IMR-90 (cell line): ENCODE measurements at regions not wholly inside any gene's neighbourhood (a gene's known extent, or its start where the extent isn't known, plus 50 kb on each side); places are given as distances from the start of the nearest gene placed in this dataset.

Source experiments
- ATAC-seq: fragments of 200-7000 bp; cut with Tn5 transposase; 2 replicates; pipeline ENCODE4 v1.9.1; 2020; ENCODE audit warnings: low read depth, mild to moderate bottlenecking, moderate library complexity
- BruUV-seq: library from RNA; stranded (reverse); fragments of 400-500 nt; replicated peaks from 2 replicates; lab custom pipeline; 2021; lab: Mats Ljungman, UMichigan
- CTCF ChIA-PET: fragments of 300-600 bp; formaldehyde crosslinking; extraction: SDS; loops from one replicate; lab custom pipeline; 2021; ENCODE audit warnings: antibody characterized with exemption; lab: Yijun Ruan, JAX
- POLR2A ChIA-PET: fragments of 300-600 bp; sonication (Branson Sonifier 250); formaldehyde crosslinking; loops from one replicate; lab custom pipeline; 2022; ENCODE audit warnings: antibody characterized with exemption; ENCODE audit not compliant: unreplicated experiment; lab: Charles Lee
- DNase-seq: peaks from one replicate; pipeline ENCODE4 v3.0.0; 2013
- H2AFZ ChIP-seq: replicated peaks from 2 replicates; pipeline ENCODE3; 2013; ENCODE audit warnings: low read length, mild to moderate bottlenecking; ENCODE audit not compliant: poor library complexity
- H2AK5ac ChIP-seq: 2 replicates; pipeline ENCODE4 v1.6.1; 2013; ENCODE audit warnings: low read depth, low read length, inconsistent platforms
- H2AK9ac ChIP-seq: replicated peaks from 2 replicates; pipeline ENCODE3; 2013; ENCODE audit warnings: mild to moderate bottlenecking, low read depth, low read length, moderate library complexity; ENCODE audit not compliant: poor library complexity
- H2BK120ac ChIP-seq: 2 replicates; pipeline ENCODE4 v1.6.1; 2013; ENCODE audit warnings: low read depth, low read length, inconsistent platforms
- H2BK15ac ChIP-seq: 3 replicates; pipeline ENCODE4 v1.6.1; 2013; ENCODE audit warnings: low read depth, low read length, inconsistent platforms
- H2BK20ac ChIP-seq: 2 replicates; pipeline ENCODE4 v1.6.1; 2013; ENCODE audit warnings: low read depth, mild to moderate bottlenecking, inconsistent platforms, low read length, moderate library complexity
- H2BK5ac ChIP-seq: 2 replicates; pipeline ENCODE4 v1.6.1; 2013; ENCODE audit warnings: mild to moderate bottlenecking, low read depth, low read length, inconsistent platforms; ENCODE audit not compliant: poor library complexity, severe bottlenecking
- H3K14ac ChIP-seq: replicated peaks from 2 replicates; pipeline ENCODE4 v1.6.1; 2013; ENCODE audit warnings: low read depth, low read length, inconsistent platforms
- H3K18ac ChIP-seq: 2 replicates; pipeline ENCODE4 v1.6.1; 2013; ENCODE audit warnings: low read depth, low read length, control low read depth
- H3K23ac ChIP-seq: 2 replicates; pipeline ENCODE4 v1.6.1; 2013; ENCODE audit warnings: low read depth, low read length, inconsistent platforms
- H3K27ac ChIP-seq: 2 replicates; pipeline ENCODE4 v1.5.1; 2013; ENCODE audit warnings: mild to moderate bottlenecking, control low read depth, low read length; ENCODE audit not compliant: insufficient read depth
- H3K27me3 ChIP-seq: 2 replicates; pipeline ENCODE4 v1.6.1; 2013; ENCODE audit warnings: low read length; ENCODE audit not compliant: control insufficient read depth, insufficient read depth
- H3K36me3 ChIP-seq: 2 replicates; pipeline ENCODE4 v1.6.1; 2013; ENCODE audit warnings: low read length, mixed read lengths; ENCODE audit not compliant: control insufficient read depth, insufficient read depth
- H3K4ac ChIP-seq: 2 replicates; pipeline ENCODE4 v1.6.1; 2013; ENCODE audit warnings: low read depth, low read length, inconsistent platforms
- H3K4me1 ChIP-seq: 2 replicates; pipeline ENCODE4 v1.6.1; 2013; ENCODE audit warnings: low read length, mixed read lengths; ENCODE audit not compliant: control insufficient read depth, insufficient read depth
- H3K4me2 ChIP-seq: 2 replicates; pipeline ENCODE4 v1.6.1; 2013; ENCODE audit warnings: low read depth, mild to moderate bottlenecking, control low read depth, low read length, moderate library complexity
- H3K4me3 ChIP-seq: 2 replicates; pipeline ENCODE4 v1.5.1; 2013; ENCODE audit warnings: low read depth, mild to moderate bottlenecking, control low read depth, low read length, moderate library complexity; ENCODE audit not compliant: insufficient read depth
- H3K56ac ChIP-seq: 2 replicates; pipeline ENCODE4 v1.6.1; 2013; ENCODE audit warnings: low read length, inconsistent platforms; ENCODE audit not compliant: insufficient read depth; ENCODE audit errors: extremely low read depth
- H3K79me1 ChIP-seq, 2 experiments: 2 replicates each; pipeline ENCODE4 v1.6.1; 2013; ENCODE audit warnings: low read length in 2 of 2, inconsistent platforms in 1 of 2, low read depth in 1 of 2
- H3K9ac ChIP-seq: 2 replicates; pipeline ENCODE4 v1.6.1; 2013; ENCODE audit warnings: low read depth, low read length, control low read depth
- H3K9me1 ChIP-seq: 2 replicates; pipeline ENCODE4 v1.6.1; 2013; ENCODE audit warnings: low read length, inconsistent platforms; ENCODE audit not compliant: insufficient read depth
- H3K9me3 ChIP-seq: 2 replicates; pipeline ENCODE4 v1.6.1; 2013; ENCODE audit warnings: low read length; ENCODE audit not compliant: control insufficient read depth, insufficient read depth
- H4K20me1 ChIP-seq: 2 replicates; pipeline ENCODE4 v1.6.1; 2013; ENCODE audit warnings: low read length, inconsistent platforms; ENCODE audit not compliant: insufficient read depth
- H4K5ac ChIP-seq: 2 replicates; pipeline ENCODE4 v1.6.1; 2013; ENCODE audit warnings: mild to moderate bottlenecking, low read depth, low read length, control low read depth
- H4K8ac ChIP-seq, 2 experiments: 2 replicates each; pipeline ENCODE4 v1.6.1; 2013; ENCODE audit warnings: low read depth in 2 of 2, low read length in 2 of 2, control low read depth in 1 of 2, inconsistent platforms in 1 of 2
- H4K91ac ChIP-seq: 2 replicates; pipeline ENCODE4 v1.6.1; 2013; ENCODE audit warnings: low read depth, low read length, inconsistent platforms; ENCODE audit not compliant: insufficient read depth
- BHLHE40 ChIP-seq: fragments of 150-350 bp; IDR thresholded peaks from 2 replicates; pipeline ENCODE4 v1.6.1; 2016; ENCODE audit warnings: mild to moderate bottlenecking, low read depth, low read length
- CEBPB ChIP-seq: IDR thresholded peaks from 2 replicates; pipeline ENCODE4 v1.6.1; 2012; ENCODE audit warnings: low read depth, low read length, improper control_type of control experiment
- CHD1 ChIP-seq: IDR thresholded peaks from 2 replicates; pipeline ENCODE4 v1.6.1; 2012; ENCODE audit warnings: low read depth, low read length, improper control_type of control experiment
- CTCF ChIP-seq: conservative IDR thresholded peaks from 2 replicates; pipeline ENCODE4 v1.5.1; 2012; ENCODE audit warnings: mild to moderate bottlenecking, low read depth, low read length, improper control_type of control experiment
- ELK1 ChIP-seq: fragments of 150-350 bp; IDR thresholded peaks from 2 replicates; pipeline ENCODE4 v1.6.1; 2016; ENCODE audit warnings: low read depth, mild to moderate bottlenecking, low read length, moderate library complexity, borderline replicate concordance
- FOS ChIP-seq: fragments of 150-350 bp; IDR thresholded peaks from 2 replicates; pipeline ENCODE4 v1.6.1; 2016; ENCODE audit warnings: low read depth, low read length
- MAFK ChIP-seq: IDR thresholded peaks from 2 replicates; pipeline ENCODE4 v1.6.1; 2012; ENCODE audit warnings: low read depth, low read length, improper control_type of control experiment
- MAZ ChIP-seq: IDR thresholded peaks from 2 replicates; pipeline ENCODE4 v1.6.1; 2012; ENCODE audit warnings: low read depth, mild to moderate bottlenecking, low read length, improper control_type of control experiment, moderate library complexity, borderline replicate concordance
- MXI1 ChIP-seq: IDR thresholded peaks from 2 replicates; pipeline ENCODE4 v1.6.1; 2012; ENCODE audit warnings: low read depth, mild to moderate bottlenecking, low read length, moderate library complexity, borderline replicate concordance
- NFE2L2 ChIP-seq: fragments of 150-350 bp; IDR thresholded peaks from 2 replicates; pipeline ENCODE4 v1.6.1; 2016; ENCODE audit warnings: low read depth, mild to moderate bottlenecking, low read length
- POLR2A ChIP-seq: IDR thresholded peaks from 2 replicates; pipeline ENCODE4 v1.6.1; 2012; ENCODE audit warnings: mild to moderate bottlenecking, low read depth, low read length
- RAD21 ChIP-seq: IDR thresholded peaks from 2 replicates; pipeline ENCODE4 v1.6.1; 2012; ENCODE audit warnings: low read length, improper control_type of control experiment
- RCOR1 ChIP-seq: IDR thresholded peaks from 2 replicates; pipeline ENCODE4 v1.6.1; 2012; ENCODE audit warnings: mild to moderate bottlenecking, low read length, improper control_type of control experiment; ENCODE audit not compliant: insufficient replicate concordance
- RFX5 ChIP-seq: IDR thresholded peaks from 2 replicates; pipeline ENCODE4 v1.8.0; 2012; ENCODE audit warnings: low read depth, mild to moderate bottlenecking, low read length, moderate library complexity
- SMC3 ChIP-seq: fragments of 150-350 bp; IDR thresholded peaks from 2 replicates; pipeline ENCODE4 v1.6.1; 2016; ENCODE audit warnings: low read depth, mild to moderate bottlenecking, antibody characterized with exemption, low read length, moderate library complexity
- USF2 ChIP-seq: fragments of 150-350 bp; IDR thresholded peaks from 2 replicates; pipeline ENCODE4 v1.6.1; 2017; ENCODE audit warnings: mild to moderate bottlenecking, antibody characterized with exemption, low read length, low read depth
- dilution Hi-C: fragments of 300-500 bp; cut with HindIII; formaldehyde crosslinking; loops from one replicate; pipeline ENCODE4 v1.14.3; 2018; ENCODE audit warnings: low sequenced_read_pairs; ENCODE audit not compliant: unreplicated experiment
- in situ Hi-C: fragments of 300-500 bp; cut with MboI; formaldehyde crosslinking; loops from 3 replicates; pipeline ENCODE4 v1.14.3; 2019; ENCODE audit warnings: low sequenced_read_pairs, inconsistent platforms, mixed read lengths
- intact Hi-C: fragments of 100-400 bp; cut with micrococcal nuclease; formaldehyde crosslinking; loops from 2 replicates; pipeline ENCODE4 v1.10.0; 2022

- Histone ChIP-seq H3K9ac (no peak overlapping the region), H2BK5ac (no peak overlapping the region), H3K4me3 (no peak overlapping the region), H3K4me1 (no peaks in the 10 kb centered on the region), H3K79me1 (no peaks in the 10 kb centered on the region), H3K9me1 (no peaks in the 10 kb centered on the region), H2AK9ac (no peak overlapping the region), H3K27ac (no peak overlapping the region), H3K4me2 (no peak overlapping the region), H2BK15ac (no peak overlapping the region), H3K27me3 (no peaks in the 10 kb centered on the region), H3K23ac (no peak overlapping the region), H3K18ac (no peak overlapping the region), H3K4ac (no peak overlapping the region), H3K9me3 (peaks cover 10% of the 10 kb centered on the region; the same call in 1 of the 2 replicates), H3K14ac (no peak overlapping the region), H2AK5ac (no peak overlapping the region), H2AFZ (no peak overlapping the region), H4K8ac (no peak overlapping the region), H4K5ac (no peak overlapping the region), H4K91ac (no peak overlapping the region), H3K56ac (no peak overlapping the region), H3K36me3 (no peaks in the 10 kb centered on the region), H2BK120ac (no peak overlapping the region), H2BK20ac (no peak overlapping the region), H4K20me1 (no peaks in the 10 kb centered on the region)
- in situ Hi-C loops (no loop called here), dilution Hi-C loops (no loop called here), intact Hi-C loops (no loop called here)
- ChIA-PET POLR2A (no interaction called here), CTCF (no interaction called here)
- ATAC-seq = no peak
- DNase-seq = no peak
- BruUV-seq = no TSS peak
- no peak for TF ChIP-seq BHLHE40
- TF ChIP-seq RCOR1 = no peak
- no peak for TF ChIP-seq MAZ
- no peak for TF ChIP-seq USF2
- TF ChIP-seq CTCF = no peak
- TF ChIP-seq CEBPB = no peak
- TF ChIP-seq RAD21 = no peak
- no peak for TF ChIP-seq CHD1
- no peak for TF ChIP-seq FOS
- TF ChIP-seq POLR2A = no peak
- TF ChIP-seq NFE2L2 = no peak
- no peak for TF ChIP-seq MXI1
- TF ChIP-seq ELK1 = no peak
- no peak for TF ChIP-seq RFX5
- no peak for TF ChIP-seq MAFK
- TF ChIP-seq SMC3 = no peak
Measured at GRCh38 chr14:82636426-82636825, 1102.8 kb upstream of the SEL1L start.
